Urothelium cell line (cell line): ENCODE measurements at regions not wholly inside any gene's neighbourhood (a gene's known extent, or its start where the extent isn't known, plus 50 kb on each side); places are given as distances from the start of the nearest gene placed in this dataset.
A peak's percentile ranks its signal among the peaks of the same experiment; 100 is the strongest.
"Not testable (repeated sequence)": the region's sequence is repeated elsewhere in the genome, so short reads cannot be mapped to it uniquely, and the experiment has no call there.

Source experiments
- DNase-seq: peaks from one replicate; pipeline ENCODE4 v3.0.0; 2011; ENCODE audit warnings: low spot score, mixed read lengths
- FAIRE-seq: peaks from 2 replicates; lab custom pipeline; 2011; peaks lifted over from hg19 to GRCh38; lab: Jason Lieb, UNC

DNA sequence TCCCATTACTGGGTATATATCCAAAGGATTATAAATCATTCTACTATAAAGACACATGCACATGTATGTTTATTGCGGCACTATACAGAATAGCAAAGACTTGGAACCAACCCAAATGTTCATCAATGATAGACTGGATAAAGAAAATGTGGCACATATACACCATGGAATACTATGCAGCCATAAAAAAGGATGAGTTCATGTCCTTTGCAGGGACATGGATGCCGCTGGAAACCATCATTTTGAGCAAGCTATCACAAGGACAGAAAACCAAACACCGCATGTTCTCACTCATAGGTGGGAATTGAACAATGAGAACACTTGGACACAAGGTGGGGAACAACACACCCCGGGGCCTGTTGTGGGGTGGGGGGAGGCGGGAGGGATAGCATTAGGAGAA, 57.0 kb upstream of the NEUROD1 start:
- not testable (repeated sequence) for FAIRE-seq, DNase-seq

DNA sequence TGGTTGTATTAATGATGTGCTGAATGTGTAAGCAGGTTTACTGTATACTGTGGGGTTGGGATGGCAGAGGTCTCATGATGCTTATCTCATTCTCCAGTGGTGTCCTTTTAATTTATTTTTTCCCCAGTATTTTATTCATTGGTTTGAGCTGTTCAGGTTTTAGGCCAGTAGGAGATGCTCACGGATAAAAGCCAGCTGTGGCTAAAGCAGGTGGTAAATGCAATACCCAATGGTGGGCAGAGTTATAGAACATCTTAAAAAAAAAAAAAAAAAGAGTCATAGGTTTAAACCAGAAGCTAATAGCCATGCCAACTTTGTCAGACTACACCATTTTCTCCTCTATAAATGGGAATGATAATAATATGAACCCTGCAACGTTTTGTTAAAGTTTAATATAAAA, 57.8 kb upstream of the NEUROD1 start:
- DNase-seq (no peak), FAIRE-seq (no peak)

DNA sequence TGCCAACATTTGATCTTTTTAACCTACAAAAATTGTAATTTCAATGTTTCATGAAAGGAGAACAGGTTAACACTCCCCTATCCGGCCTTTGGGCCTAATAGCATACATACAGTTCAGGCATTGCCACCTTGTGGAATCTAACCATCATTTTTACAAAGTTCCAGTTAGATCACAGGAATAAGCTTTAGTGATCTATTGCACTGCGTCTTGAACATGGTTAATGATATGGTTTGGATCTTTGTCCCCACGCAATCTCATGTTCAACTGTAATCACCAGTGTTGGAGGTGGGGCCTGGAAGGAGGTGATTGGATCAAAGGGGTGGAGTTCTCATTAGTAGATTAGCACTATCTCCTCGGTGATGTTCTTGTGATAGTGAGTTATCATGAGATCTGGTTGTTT, 58.2 kb upstream of the NEUROD1 start:
- FAIRE-seq (no peak), DNase-seq (no peak)

DNA sequence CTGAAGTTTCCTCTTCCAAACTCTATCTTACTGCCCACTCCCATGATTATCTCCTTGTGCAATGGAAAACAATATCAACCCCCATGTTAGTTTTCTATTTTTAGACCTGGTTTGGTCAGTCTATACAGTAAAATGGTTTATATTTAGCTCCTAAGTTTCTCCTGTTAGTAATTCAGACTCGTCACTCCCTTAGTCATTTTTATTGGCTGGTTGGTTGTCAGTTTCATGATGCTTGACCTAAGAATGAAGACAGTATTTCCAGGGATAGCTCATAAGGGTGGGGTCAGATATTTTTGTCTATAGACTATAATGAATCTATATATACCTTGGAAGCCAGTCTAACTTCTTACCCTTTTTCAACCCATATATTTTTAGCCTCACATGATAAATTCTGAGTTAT, 61.4 kb upstream of the NEUROD1 start:
- DNase-seq (no peak), FAIRE-seq (no peak)

DNA sequence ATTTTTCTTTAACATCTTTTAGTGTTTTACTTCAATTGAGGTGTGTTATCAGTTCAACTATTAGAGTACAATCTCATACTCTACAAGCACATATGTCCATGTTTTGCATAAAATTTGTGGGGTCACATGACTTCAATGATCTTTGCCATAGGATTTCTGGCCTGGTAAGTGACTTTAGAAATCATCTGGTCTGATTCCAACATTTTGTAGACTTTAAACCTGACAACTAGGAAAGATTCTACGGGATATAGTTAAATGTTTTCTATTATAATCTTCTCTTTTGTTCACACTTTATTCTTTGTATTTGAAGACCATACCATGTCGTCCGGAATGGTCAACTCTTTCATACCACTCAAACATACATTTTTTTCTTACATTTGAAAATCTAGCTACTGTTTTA, 62.0 kb upstream of the NEUROD1 start:
- DNase-seq (no peak), FAIRE-seq (no peak)

DNA sequence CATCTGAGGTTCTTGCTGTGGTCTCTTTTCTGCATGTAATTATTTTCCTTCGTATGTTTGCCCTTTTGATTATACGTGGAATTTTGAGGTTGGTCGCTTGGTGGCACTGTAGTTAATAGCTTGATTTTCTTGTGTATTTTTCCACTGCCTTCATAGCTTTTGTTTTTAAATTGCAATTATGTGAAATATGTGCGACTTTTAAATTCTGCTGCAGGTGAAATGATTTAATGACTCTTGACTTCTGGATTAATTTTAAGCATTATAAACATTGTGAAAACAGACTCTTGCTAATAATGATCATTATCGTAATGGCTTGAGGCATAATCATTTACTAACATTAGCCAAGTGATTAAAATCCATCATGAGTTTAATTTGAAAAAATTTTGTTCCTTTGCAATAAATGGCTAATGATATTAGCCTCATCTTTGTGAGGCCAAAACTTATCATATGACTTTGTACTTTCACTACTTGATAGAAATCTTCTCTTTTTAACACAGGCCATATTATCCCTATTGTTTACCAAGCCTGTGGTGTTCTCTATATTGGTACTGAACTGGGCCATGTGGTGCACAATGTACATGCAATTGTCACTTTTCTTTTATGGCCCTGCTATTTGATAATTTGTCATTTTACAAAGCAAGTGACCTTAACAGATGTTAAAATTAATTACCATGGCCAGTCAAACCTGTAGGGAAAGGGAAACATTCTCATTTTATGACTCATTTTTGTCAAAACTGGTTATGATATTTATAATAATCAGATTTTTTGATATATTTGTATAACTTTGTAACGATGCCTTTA, 62.8 kb upstream of the NEUROD1 start:
- DNase-seq = peak; percentile 30
- no peak for FAIRE-seq

DNA sequence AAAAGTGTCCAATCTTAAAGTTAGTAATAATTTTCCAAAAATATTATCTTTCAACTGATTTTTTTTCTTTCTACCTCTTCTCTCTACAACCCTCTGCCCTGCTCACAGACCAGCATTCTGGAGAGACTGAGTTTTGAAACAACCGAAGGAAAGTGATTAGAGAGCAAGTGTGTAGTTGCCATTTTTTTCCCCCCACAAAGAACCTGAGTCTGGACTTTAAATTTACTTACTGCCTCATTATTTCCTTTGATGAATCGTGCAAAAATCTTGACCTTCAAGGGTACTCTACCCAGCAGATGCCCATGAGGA, 63.4 kb upstream of the NEUROD1 start:
- no peak for DNase-seq
- FAIRE-seq = no peak

DNA sequence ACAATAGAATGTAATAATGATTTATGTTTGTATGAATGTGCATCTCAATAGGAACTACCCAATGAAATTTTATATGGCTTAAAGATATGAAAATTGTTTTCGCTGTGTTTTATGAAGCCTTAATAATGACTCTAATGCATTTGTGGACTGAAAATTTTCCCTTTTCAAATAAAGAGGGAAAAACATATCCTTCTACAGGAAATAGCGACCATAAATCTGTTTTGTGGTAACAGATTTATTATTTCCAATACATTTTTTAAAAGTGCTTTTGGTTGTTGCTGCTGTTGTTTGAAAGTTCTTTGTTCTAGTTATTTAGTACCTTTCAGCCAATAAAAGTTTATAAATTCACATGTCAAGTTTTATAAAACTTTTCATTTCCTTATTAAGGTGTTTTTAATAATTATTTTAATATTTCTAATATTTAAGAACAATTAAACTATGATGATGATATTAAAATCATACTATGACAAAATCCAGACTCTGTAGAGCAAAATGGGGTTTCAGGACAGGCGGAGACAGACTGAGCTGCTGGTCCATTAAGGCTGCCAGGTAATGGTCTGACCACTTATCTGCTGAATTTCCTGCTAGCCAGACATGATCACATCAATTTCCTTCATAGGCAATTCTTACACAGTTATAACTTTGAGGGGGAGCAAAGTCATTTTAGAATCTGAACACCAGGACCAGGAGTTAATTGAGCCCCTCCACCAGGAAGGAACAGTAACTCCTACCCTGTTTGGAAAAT, 65.7 kb upstream of the NEUROD1 start:
- no peak for FAIRE-seq

DNA sequence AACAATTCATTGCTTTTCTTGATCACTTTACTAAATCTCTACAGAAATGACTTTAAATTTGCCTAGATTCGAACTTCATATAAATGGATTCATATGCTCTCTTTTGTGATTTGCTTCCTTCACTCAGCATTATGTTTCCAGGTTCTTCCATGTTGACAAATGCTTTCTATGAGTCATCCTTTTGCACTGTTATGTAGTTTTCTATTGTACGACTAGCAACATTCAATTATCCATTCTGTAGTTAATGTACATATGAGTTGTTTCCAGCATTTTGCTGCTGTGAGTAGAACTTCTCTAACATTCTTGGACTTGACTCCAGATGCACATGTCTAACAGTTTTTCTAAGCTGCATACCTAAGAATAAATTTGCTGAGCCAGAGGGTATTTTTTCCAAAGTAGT, 66.5 kb upstream of the NEUROD1 start:
- no peak for FAIRE-seq
- no peak for DNase-seq

More for the DNA sequence above, 65.7 kb upstream of the NEUROD1 start:
- DNase-seq = no peak

DNA sequence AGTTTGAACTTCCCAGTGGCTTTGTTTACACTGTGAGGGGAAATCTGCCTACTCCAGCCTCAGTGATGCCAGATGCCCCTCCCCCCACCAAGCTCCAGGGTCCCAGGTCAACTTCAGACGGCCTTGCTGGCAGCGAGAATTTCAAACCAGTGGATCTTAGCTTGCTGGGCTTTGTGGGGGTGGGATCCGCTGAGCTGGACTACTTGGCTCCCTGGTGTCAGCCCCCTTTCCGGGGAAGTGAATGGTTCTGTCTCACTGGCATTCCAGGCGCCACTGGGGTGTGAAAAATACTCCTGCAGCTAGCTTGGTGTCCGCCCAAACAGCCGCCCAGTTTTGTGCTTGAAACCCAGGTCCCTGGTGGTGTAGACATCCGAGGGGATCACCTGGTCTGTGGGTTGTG, 70.0 kb upstream of the NEUROD1 start:
- DNase-seq (no peak), FAIRE-seq (no peak)

DNA sequence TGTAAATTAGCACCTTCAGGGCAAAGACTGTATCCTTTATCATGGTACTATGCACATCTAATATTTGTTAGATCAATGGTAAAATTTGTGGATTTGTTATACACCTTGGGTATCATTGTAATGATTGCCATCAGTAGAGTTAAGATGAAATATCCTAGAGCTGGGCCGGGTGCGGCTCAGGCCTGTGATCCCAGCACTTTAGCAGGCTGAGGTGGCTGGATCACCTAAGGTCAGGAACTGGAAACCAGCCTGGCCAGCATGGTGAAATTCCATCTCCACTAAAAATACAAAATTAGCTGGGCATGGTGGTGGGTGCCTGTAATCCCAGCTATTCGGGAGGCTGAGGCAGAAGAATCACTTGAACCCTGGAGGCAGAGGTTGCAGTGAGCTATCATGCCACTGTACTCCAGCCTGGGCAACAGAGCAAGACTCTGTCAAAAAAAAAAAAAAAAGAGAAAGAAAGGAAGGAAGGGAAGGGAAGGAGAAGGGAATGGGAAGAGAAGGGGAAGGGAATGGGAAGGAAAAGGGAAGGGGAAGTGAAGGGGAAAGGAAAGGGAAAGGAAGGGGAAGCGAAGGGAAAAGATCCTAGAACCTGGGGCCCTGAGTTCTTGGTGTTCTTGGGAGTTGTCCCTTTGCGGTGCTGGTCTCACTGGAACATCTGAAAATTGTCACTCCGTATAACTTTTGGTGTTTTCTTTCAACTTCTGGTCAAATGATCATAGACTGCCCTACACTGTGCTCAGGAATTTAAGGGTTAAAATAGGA, 71.1 kb upstream of the NEUROD1 start:
- FAIRE-seq = no peak
- no peak for DNase-seq

DNA sequence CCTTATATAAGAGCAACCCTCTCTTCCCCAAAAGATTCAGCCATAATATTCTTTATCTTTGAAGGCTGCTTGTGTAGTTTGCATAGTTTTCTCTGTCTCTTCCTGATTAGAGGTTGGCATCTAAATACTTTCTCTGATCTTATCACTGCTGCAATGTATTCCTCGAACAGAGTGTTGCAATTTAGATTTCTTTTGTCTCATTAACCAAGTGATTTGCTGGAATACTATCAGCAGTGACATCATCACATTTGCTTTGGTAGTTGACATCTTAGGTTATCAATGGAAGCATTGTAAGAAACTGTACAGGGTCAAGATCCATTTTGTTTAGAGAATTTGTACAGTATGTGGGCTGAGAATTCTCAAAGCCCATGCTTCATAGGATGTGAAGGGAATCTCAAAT, 72.0 kb upstream of the NEUROD1 start:
- no peak for DNase-seq
- FAIRE-seq = no peak

DNA sequence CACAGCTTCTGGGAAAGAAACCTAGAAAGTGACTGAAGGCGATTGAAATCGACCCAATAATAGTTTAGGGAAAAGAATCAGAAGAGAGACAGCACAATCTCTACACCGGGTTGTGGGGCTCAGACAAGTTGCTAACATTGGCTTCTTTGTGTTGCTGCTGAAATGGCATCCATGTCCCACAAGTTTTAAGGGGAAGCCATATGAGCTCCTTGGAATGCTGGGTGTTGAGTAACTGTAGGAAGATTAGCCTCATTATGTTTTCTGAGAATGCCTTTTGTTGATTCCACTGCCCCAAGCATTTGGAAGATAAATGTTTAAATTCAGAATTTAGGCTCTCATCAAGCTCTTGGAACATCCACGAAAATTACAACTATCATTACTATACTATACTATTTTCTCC, 73.4 kb upstream of the NEUROD1 start:
- DNase-seq (no peak), FAIRE-seq (no peak)

DNA sequence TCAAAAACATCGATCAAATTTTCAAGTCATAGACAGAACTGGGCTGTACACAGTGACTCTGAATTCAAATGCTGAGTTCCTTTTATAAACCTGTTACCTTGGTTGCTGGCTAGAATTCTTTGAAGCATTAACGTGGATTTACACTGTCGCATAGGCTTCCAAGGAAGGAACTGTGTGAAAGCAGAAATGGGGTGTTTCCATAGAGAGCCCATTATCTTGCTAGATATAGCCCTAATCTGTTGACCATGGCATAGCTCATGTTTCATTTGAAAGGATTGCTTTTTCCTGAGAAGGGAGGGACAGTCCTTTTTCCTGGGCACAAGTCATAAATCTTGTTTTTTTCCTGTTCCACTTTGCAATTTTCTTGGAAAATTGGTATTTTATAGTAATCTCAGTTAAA, 73.8 kb upstream of the NEUROD1 start:
- DNase-seq (no peak), FAIRE-seq (no peak)

DNA sequence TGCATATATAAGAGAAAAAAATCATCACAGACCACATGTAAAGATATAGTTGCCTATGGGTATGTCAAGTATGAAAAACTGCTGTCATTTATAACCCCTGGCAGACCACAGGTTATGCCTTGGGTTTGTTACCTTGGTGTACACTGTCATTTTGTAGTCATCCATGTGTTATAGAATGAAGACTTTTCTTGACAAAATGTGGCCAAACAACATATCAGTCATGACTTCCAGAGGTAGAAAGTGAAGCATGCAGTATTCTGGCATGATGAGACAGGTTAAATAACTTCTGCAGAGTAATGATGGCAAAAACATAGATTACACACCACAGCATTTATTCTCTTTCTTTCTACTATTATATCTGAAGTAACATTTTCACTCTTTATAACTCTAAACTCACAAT, 74.9 kb upstream of the NEUROD1 start:
- FAIRE-seq (no peak), DNase-seq (no peak)

DNA sequence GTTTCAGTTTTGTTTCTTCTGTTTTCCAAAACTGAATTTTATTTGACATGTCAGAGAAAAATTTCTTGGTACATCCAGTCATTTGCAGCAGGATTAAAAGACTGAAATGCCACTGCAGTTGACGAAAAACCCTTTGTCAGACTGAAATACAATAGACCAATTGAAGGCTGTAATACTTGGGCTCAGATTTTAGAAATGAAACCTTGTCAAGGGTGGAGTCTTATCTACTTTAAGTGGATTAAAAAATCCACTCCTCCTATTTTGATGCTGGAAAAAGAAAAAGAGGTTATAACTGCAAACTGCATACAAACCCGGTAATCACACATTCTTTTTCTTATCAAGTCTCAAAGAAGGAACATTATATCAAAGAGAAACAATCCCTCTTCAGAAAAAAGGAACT, 80.2 kb upstream of the NEUROD1 start:
- FAIRE-seq = no peak

DNA sequence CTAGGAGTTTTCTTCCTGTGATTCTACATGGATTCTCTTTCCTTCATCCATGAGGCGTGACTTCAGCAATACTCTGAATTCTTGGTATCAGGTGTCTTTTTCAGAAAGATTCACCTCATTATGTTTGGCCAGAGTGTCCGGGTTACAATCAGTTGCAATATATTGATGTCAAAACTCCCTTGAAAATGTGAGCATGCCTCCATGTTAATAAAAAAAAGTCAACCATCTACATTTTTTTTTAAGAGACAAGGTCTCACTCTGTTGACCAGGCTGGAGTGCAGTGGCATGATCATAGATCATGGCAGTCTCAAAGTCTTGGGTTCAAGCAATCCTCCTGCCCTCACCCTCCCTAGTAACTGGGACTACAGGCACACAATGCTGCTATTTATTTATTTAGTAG, 80.9 kb upstream of the NEUROD1 start:
- FAIRE-seq = no peak
- DNase-seq = no peak

More for the DNA sequence above, 80.2 kb upstream of the NEUROD1 start:
- DNase-seq = no peak

DNA sequence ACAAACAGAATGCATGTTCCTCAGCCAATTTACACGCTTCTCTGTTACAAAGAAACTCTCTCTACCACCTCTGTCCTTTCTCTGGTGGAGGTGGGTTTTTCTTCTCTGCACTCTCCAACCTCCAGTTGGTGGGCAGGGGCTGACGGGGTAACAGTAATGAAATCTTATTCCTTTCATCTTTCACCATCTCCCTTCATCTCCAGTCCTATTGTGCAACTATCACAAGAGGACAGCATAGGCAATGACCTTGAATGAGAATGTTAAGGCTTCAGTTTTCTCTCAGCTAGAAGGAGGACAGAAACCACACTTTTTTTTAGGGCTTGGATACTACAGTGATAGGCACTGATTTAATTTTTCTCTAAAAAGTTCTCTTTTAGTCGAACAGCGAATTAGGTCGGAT, 81.7 kb upstream of the NEUROD1 start:
- FAIRE-seq (no peak), DNase-seq (no peak)

DNA sequence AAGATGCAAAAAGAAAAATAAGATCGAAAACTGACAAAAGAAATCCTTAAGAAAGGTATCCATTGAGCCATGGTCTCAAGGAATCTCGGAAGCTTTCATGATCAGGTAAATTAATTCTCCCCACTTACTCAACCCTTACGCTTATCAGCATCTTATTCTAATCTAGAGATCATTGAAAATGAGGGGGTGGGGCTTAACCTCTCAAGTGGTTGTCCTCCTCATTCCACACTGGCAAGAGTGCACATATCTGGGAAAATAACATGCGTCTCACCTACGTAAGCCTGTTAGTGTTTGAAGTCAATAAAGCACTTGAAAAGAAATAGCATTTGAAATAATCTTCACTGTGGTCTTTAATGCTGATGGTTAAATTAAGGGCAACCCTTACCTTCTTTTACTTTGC, 82.5 kb upstream of the NEUROD1 start:
- FAIRE-seq (no peak), DNase-seq (no peak)

DNA sequence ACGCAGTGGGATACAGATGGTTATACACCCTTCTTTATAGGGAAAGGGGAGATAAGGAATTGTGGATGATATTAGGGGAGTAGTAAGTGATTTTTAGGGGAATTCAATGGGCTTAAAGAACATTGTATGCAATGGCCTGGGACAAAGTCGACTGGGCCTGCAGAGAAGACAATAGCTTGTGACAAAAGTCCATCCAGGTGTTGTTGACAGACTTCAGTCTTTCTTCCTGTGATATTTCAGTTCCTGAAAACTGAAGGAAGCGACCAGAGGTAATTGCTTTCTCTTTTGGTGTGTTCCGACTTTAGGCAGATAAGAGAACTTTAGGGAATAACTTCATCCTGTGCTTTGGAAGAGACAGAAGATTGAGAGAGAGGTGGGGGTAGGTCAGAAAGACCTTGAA, 83.1 kb upstream of the NEUROD1 start:
- FAIRE-seq = no peak
- no peak for DNase-seq

DNA sequence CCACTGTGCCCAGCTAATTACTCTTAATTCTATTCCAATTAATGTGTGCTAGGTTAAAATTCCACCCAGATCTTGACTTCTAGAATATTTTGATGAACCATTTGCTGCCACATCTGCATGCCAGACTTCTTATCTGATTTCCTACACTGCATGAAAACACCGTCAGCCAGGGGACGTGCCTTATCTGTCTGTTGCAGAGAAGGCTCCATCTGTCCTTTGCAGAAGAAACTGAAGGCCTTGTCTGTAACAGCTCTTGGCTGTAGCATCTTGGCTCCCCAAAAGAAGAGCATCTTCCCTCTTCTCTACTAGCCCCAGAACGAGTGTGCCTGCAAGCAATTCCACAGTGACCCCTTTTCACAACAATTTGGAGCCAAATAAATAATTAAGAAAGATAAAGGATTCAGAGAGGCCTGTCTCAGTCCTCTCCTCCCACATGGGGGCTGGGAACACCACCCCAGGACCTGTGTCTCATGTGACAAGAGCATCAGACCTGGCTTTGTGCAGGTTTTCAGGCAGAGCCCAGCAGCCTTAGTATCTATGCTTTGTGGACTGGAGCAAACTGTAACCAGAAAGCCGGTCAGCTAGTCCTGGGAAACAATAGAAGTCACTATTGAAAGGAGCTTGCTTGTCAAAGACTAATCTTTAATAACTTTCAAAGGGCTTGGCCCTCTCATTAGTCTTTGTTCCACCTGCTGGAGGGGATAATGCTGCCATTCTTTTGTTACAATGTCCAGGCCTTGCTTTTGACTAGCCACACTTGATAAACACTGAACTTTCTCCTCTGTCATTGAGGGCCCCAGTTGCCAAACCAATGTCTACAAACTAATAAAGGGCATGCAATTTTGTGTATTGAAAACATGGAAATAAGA, 84.0 kb upstream of the NEUROD1 start:
- DNase-seq = no peak
- no peak for FAIRE-seq
